ENCODE measurements at regions not wholly inside any gene's neighbourhood (a gene's known extent, or its start where the extent isn't known, plus 50 kb on each side); places are given as distances from the start of the nearest gene placed in this dataset.

GRCh38 chr3:75140904-75141615 lies 523.1 kb upstream of the FRG2C start:
- Histone ChIP-seq H3K36me3 (ENCODE audit: control insufficient read depth in 1 of 2, insufficient read depth in 2 of 2, low read length in 2 of 2) (no peaks in the 10 kb centered on the region), H3K4me3 (replicated peaks in 1 of 2; ENCODE audit: low read depth in 1 of 2, low read length in 2 of 2) (no peak overlapping the region), H3K9ac (ENCODE audit: low read length) (no peak overlapping the region), H3K4me1 (ENCODE audit: control insufficient read depth in 1 of 2, insufficient read depth in 2 of 2, low read length in 2 of 2) (no peaks in the 10 kb centered on the region), H3K9me2 (ENCODE audit: insufficient read depth) (no peaks in the 10 kb centered on the region), H3K27me3 (ENCODE audit: insufficient read depth, low read length) (no peaks in the 10 kb centered on the region), H3K4me2 (ENCODE audit: low read length) (no peak overlapping the region), H4K20me1 (ENCODE audit: insufficient read depth) (no peaks in the 10 kb centered on the region), H2AFZ (ENCODE audit: low read depth, low read length, poor library complexity, severe bottlenecking) (no peak overlapping the region), H3K79me2 (ENCODE audit: insufficient read depth, low read length) (no peaks in the 10 kb centered on the region), H3K9me3 (ENCODE audit: control insufficient read depth in 1 of 2, insufficient read depth in 1 of 2, low read depth in 1 of 2, low read length in 2 of 2) (no peaks in the 10 kb centered on the region; a peak in 1 of 4 replicates), H3K27ac (ENCODE audit: low read depth, low read length) (no peak overlapping the region)
- no TSS peak for BruUV-seq (replicated peaks)
- ChIA-PET CTCF (no interaction called here), RAD21 (ENCODE audit: low non-redundant PET in 1 of 2, low total read pairs in 2 of 2, uncharacterized antibody in 2 of 2, unreplicated experiment in 2 of 2) (no interaction called here), POLR2A (no interaction called here)
- DNase-seq (ENCODE audit: low read depth, low spot score): no peak
- ATAC-seq: no peak
- intact Hi-C loops (cut with micrococcal nuclease): no loop called here
- TF ChIP-seq SP1 (IDR thresholded peaks at IDR 0.05; ENCODE audit: low read depth): no peak
- TF ChIP-seq CTCF (IDR thresholded peaks at IDR 0.05 in 2 of 3, conservative IDR thresholded peaks at IDR 0.05 in 1 of 3; ENCODE audit: borderline replicate concordance in 1 of 3, insufficient read depth in 1 of 3, low read depth in 2 of 3, low read length in 2 of 3): no peak
- no peak for TF ChIP-seq POLR2AphosphoS5 (IDR thresholded peaks at IDR 0.05; ENCODE audit: low read depth, low read length)
- no peak for TF ChIP-seq ZFX (IDR thresholded peaks at IDR 0.05)
- TF ChIP-seq EZH2phosphoT487 (IDR thresholded peaks at IDR 0.05; ENCODE audit: borderline replicate concordance): no peak
- no peak for TF ChIP-seq CBX3 (IDR thresholded peaks at IDR 0.05; ENCODE audit: low read depth)

- H3K4me1 ChIP-seq (ENCODE audit: control insufficient read depth in 1 of 2, insufficient read depth in 2 of 2, low read length in 2 of 2): no peaks in the 10 kb centered on the region
- H2AFZ ChIP-seq (ENCODE audit: low read depth, low read length, poor library complexity, severe bottlenecking): no peak overlapping the region
- CTCF ChIA-PET: no interaction called here
- BruUV-seq (replicated peaks): no TSS peak
- H3K27ac ChIP-seq (ENCODE audit: low read depth, low read length): no peak overlapping the region
- ATAC-seq (no peak), DNase-seq (ENCODE audit: low read depth, low spot score) (no peak)
- no peaks in the 10 kb centered on the region for H3K27me3 ChIP-seq (ENCODE audit: insufficient read depth, low read length)
- TF ChIP-seq CEBPB (IDR thresholded peaks at IDR 0.05; ENCODE audit: low read depth) (no peak), POLR2AphosphoS5 (IDR thresholded peaks at IDR 0.05; ENCODE audit: low read depth, low read length) (no peak), SP1 (IDR thresholded peaks at IDR 0.05; ENCODE audit: low read depth) (no peak), ZBTB33 (IDR thresholded peaks at IDR 0.05; ENCODE audit: extremely low read depth, insufficient replicate concordance, low read length) (no peak), EGR1 (IDR thresholded peaks at IDR 0.05; ENCODE audit: low read depth) (no peak), CTCF (IDR thresholded peaks at IDR 0.05 in 2 of 3, conservative IDR thresholded peaks at IDR 0.05 in 1 of 3; ENCODE audit: borderline replicate concordance in 1 of 3, insufficient read depth in 1 of 3, low read depth in 2 of 3, low read length in 2 of 3) (no peak), YY1 (IDR thresholded peaks at IDR 0.05; ENCODE audit: extremely low read depth, insufficient replicate concordance, low read depth, low read length) (no peak), ZFX (IDR thresholded peaks at IDR 0.05) (no peak), POLR2A (IDR thresholded peaks at IDR 0.05; ENCODE audit: borderline replicate concordance, extremely low read depth, insufficient read depth, insufficient read length) (no peak), CBX3 (IDR thresholded peaks at IDR 0.05; ENCODE audit: low read depth) (no peak)
- H3K79me2 ChIP-seq (ENCODE audit: insufficient read depth, low read length): no peaks in the 10 kb centered on the region
- no peak overlapping the region for H3K4me3 ChIP-seq (replicated peaks in 1 of 2; ENCODE audit: low read depth in 1 of 2, low read length in 2 of 2)
- no peaks in the 10 kb centered on the region for H3K36me3 ChIP-seq (ENCODE audit: control insufficient read depth in 1 of 2, insufficient read depth in 2 of 2, low read length in 2 of 2)
- intact Hi-C loops (cut with micrococcal nuclease): no loop called here
- no peak overlapping the region for H3K4me2 ChIP-seq (ENCODE audit: low read length)
- peaks cover 0 to 3% of the 10 kb centered on the region in 2 experiments; a peak in 1 of 4 replicates for H3K9me3 ChIP-seq (ENCODE audit: control insufficient read depth in 1 of 2, insufficient read depth in 1 of 2, low read depth in 1 of 2, low read length in 2 of 2)
- no peak overlapping the region for H3K9ac ChIP-seq (ENCODE audit: low read length)
- H3K9me2 ChIP-seq (ENCODE audit: insufficient read depth): no peaks in the 10 kb centered on the region
- RAD21 ChIA-PET (ENCODE audit: low non-redundant PET in 1 of 2, low total read pairs in 2 of 2, uncharacterized antibody in 2 of 2, unreplicated experiment in 2 of 2): no interaction called here
- H4K20me1 ChIP-seq (ENCODE audit: insufficient read depth): no peaks in the 10 kb centered on the region
- POLR2A ChIA-PET: no interaction called here
Observed at GRCh38 chr3:75144406-75144805, 519.7 kb upstream of the FRG2C start.

Measured in HCT116 (cell line).